ENCODE measurements at regions not wholly inside any gene's neighbourhood (a gene's known extent, or its start where the extent isn't known, plus 50 kb on each side); places are given as distances from the start of the nearest gene placed in this dataset.

- DNase-seq (ENCODE audit: low spot score), result no peak
- no peak for TF ChIP-seq CTCF (IDR thresholded peaks at IDR 0.05; ENCODE audit: extremely low read depth, missing control alignments)
These were observed 252.8 kb upstream of the PARD3B start for GRCh38 chr2:204292439-204292838.

- DNase-seq (ENCODE audit: low spot score), result no peak
- TF ChIP-seq CTCF (IDR thresholded peaks at IDR 0.05; ENCODE audit: extremely low read depth, missing control alignments), result no peak
These were observed 251.2 kb upstream of the PARD3B start for GRCh38 chr2:204293884-204294747.

GRCh38 chr2:204298404-204298803 is 246.9 kb upstream of the PARD3B start:
- no peak for TF ChIP-seq CTCF (IDR thresholded peaks at IDR 0.05; ENCODE audit: extremely low read depth, missing control alignments)
- no peak for DNase-seq (ENCODE audit: low spot score)

- TF ChIP-seq CTCF (IDR thresholded peaks at IDR 0.05; ENCODE audit: extremely low read depth, missing control alignments), result no peak
- no peak for DNase-seq (ENCODE audit: low spot score)
These were observed 245.5 kb upstream of the PARD3B start for GRCh38 chr2:204299766-204300165.

GRCh38 chr2:204306667-204307066 is 238.6 kb upstream of the PARD3B start:
- no peak for TF ChIP-seq CTCF (IDR thresholded peaks at IDR 0.05; ENCODE audit: extremely low read depth, missing control alignments)
- no peak for DNase-seq (ENCODE audit: low spot score)

- no peak for DNase-seq (ENCODE audit: low spot score)
- no peak for TF ChIP-seq CTCF (IDR thresholded peaks at IDR 0.05; ENCODE audit: extremely low read depth, missing control alignments)
These were observed 233.2 kb upstream of the PARD3B start for GRCh38 chr2:204312105-204312504.

- no peak for DNase-seq (ENCODE audit: low spot score)
- TF ChIP-seq CTCF (IDR thresholded peaks at IDR 0.05; ENCODE audit: extremely low read depth, missing control alignments), result no peak
These were observed 232.0 kb upstream of the PARD3B start for GRCh38 chr2:204313256-204313655.

All from GM20000 (cell line).